PFSK-1 (cell line): ENCODE measurements at regions not wholly inside any gene's neighbourhood (a gene's known extent, or its start where the extent isn't known, plus 50 kb on each side); places are given as distances from the start of the nearest gene placed in this dataset.

Source experiments
- FOXP2 ChIP-seq: optimal IDR thresholded peaks from 2 replicates; pipeline ENCODE3; 2011; ENCODE audit warnings: borderline replicate concordance, control low read depth, inconsistent platforms; ENCODE audit not compliant: insufficient read depth; ENCODE audit errors: extremely low read length, extremely low read depth
- POLR2AphosphoS5 ChIP-seq: IDR thresholded peaks from 2 replicates; pipeline ENCODE4 v1.6.1; 2012; ENCODE audit warnings: low read depth, mild to moderate bottlenecking, control low read depth, low read length, moderate library complexity
- REST ChIP-seq, 2 experiments: IDR thresholded peaks; 2 replicates each; pipeline versions ENCODE4 v1.6.1 to v1.8.0; 2011 to 2012; ENCODE audit warnings: low read depth in 2 of 2, low read length in 2 of 2, control low read depth in 1 of 2, inconsistent platforms in 1 of 2, mild to moderate bottlenecking in 1 of 2, moderate library complexity in 1 of 2; ENCODE audit not compliant: insufficient read depth in 1 of 2
- TAF1 ChIP-seq: IDR thresholded peaks from 2 replicates; pipeline ENCODE4 v1.6.1; 2012; ENCODE audit warnings: low read length, control low read depth, borderline replicate concordance; ENCODE audit not compliant: insufficient read depth

- TF ChIP-seq POLR2AphosphoS5: no peak
- no peak for TF ChIP-seq TAF1
- TF ChIP-seq REST (IDR thresholded peaks at IDR 0.05; ENCODE audit: insufficient read depth in 1 of 2, low read depth in 2 of 2, low read length in 2 of 2): no peak
- TF ChIP-seq FOXP2: no peak
These were observed 77.7 kb upstream of the ZBTB40 start for GRCh38 chr1:22374001-22374400.
